ENCODE measurements at regions not wholly inside any gene's neighbourhood (a gene's known extent, or its start where the extent isn't known, plus 50 kb on each side); places are given as distances from the start of the nearest gene placed in this dataset.
"Not testable (repeated sequence)": the region's sequence is repeated elsewhere in the genome, so short reads cannot be mapped to it uniquely, and the experiment has no call there.

DNA sequence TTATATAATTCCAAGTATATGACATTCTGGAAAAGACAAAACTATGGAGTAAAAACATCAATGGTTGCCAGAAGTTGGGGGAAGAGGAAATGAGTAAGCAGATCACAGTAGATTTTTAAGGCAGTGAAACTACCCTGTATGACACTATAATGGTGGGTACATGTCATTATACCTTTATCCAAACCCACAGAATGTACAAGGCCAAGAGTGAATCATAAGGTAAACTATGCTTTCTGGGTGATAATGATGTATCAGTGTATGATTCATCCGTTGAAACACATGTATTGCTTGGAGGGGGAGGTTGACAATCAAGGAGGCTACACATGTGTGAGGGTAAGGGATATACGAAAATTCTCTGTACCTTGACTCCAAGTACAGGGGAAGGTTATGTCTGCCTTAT is 862.7 kb downstream of the PLA2G4A start:
- ATAC-seq (no peak), DNase-seq (ENCODE audit: low spot score) (no peak)

DNA sequence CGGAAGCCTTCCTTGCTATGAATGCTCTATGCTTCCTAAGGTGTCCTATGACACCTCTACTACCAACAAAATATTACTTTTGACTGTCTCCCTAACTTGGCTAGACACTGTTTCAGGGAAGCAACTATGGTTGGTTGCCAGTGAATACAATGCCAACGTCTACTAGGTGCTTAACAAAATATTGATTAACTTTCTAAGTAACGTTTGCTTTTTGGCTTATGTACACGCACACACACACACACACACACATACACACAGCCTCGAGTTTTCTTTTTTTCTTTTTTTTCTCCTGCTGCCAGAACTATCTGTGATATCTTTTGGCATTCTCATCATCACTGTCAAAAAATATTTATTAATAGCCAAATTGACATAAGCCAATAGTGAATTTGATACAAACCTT is 864.0 kb downstream of the PLA2G4A start:
- no peak for DNase-seq (ENCODE audit: low spot score)

DNA sequence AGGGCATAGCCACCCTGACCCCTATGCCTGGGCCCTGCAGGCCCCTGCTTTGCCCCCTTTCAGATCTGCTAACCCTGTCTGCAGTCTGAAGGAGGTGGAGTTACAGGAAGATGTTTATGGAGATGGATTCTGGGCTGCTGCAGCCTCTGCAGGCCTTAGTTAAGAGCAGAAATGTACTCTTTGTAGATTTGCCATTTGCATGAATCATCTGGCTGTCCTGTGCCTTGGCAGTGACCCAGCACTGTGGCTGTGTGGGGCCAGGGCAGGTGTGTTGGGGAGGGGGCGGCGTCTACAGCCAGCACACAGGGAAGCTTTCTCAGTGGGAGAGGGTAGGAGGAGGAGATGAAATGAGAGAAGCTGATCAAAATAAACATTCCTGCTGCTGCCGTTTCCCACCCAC is 867.3 kb downstream of the PLA2G4A start:
- no peak for DNase-seq (ENCODE audit: low spot score)
- no peak for ATAC-seq

More for the DNA sequence above, 864.0 kb downstream of the PLA2G4A start:
- peak; percentile 69 for ATAC-seq

DNA sequence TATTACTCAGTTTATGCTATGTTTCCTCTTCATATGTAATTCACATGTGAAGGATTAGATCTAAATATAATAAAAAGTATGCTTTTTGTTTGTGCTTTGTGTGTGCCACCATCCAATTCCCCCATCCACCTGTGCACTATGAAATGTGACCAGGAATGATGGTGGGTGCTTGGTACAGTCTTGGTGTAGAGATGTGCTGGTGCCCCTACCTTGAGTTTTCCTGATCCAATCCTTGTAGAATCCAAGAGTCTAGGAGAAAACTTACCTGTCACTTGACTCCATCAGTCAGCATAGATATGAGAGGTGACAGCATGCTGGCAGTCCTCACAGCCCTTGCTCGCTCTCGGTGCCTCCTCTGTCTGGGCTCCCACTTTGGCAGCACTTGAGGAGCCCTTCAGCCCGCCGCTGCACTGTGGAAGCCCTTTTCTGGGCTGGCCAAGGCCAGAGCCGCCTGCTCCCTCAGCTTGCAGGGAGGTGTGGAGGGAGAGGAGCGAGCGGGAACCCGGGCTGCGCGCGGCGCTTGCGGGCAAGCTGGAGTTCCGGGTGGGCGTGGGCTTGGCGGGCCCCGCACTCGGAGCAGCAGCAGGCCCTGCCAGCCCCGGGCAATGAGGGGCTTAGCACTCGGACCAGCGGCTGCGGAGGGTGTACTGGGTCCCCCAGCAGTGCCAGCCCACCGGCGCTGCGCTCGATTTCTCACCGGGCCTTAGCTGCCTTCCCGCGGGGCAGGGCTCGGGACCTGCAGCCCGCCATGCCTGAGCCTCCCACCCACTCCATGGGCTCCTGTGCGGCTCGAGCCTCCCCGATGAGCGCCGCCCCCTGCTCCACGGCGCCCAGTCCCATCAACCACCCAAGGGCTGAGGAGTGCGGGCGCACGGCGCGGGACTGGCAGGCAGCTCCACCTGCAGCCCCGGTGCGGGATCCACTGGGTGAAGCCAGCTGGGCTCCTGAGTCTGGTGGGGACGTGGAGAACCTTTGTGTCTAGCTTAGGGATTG is 874.7 kb downstream of the PLA2G4A start:
- not testable (repeated sequence) for DNase-seq (ENCODE audit: low spot score); ATAC-seq

DNA sequence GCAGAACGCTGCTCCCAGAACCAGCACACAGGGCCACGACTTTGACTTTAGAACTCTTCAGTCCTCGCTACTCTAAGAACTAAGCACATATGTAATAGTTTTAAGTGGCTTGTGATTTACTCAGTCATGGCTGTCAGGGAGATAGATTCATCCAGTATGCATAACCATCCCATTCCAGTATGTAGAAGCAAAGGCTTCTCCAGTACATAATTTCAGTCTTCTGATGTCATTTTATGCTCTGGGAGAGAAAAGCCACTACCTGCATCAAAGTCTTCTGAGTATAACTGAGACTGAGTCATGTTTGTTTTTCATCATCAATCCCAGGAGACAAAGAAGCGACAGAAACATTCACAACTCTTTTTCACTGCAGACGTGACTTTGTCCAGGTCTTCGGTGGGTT is 885.7 kb downstream of the PLA2G4A start:
- DNase-seq (ENCODE audit: low spot score) (no peak), ATAC-seq (no peak)

DNA sequence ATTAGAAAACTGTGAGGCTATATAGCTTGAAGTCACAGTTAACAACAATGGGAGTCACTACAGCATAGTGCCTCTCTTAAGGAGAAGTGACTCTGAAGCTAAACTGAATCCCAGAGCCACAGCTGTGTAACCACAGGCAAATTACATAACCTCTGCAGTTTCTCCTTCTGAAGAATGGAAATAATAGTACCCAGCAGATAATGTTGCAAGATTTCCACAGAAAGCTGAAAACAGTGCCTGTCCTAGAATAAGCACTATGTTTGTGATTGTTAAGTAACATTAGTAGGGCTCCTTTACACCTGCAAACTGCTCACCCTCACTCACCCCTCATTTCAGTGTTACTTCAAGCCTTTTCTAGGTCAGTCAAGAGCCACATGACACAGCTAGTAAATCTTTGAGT is 886.7 kb downstream of the PLA2G4A start:
- DNase-seq (ENCODE audit: low spot score): no peak
- ATAC-seq: no peak

DNA sequence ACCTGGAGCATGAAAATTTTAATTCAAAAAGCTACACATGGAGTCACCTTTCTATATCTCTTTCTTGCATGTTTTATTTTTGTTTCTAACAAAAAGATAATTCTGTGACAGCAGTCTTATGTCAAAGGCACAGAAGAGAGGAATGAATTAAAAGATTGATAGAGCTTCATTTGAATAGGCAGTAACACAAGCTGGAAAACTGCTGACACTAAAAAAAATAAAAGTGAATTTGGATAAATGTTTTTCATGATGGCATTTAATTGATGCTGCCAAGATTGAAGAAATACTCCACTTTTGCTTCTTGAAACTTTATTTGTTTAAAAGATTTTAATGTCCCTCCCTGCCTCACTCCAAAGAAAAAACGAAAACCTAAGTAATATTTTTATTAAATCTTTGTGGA is 887.4 kb downstream of the PLA2G4A start:
- no peak for ATAC-seq
- no peak for DNase-seq (ENCODE audit: low spot score)

DNA sequence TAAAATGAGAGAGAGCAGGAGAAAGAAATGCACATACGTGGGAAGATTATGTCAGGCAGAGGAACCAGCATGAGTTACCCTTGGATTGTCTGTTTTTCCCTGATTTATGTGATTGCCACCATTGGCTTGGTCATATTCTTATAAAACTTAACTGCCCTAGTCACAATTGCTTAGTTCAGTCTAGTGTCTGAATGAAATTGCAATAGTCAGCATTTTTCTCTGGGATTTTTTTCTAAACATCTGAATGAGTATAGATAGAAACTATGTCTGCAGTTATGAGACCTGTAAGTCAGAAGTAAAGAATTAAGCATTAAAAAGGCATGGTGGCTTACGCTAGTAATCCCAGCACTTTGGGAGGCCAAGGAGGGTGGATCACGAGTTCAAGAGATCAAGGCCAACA is 889.8 kb downstream of the PLA2G4A start:
- no peak for DNase-seq (ENCODE audit: low spot score)
- ATAC-seq: no peak

DNA sequence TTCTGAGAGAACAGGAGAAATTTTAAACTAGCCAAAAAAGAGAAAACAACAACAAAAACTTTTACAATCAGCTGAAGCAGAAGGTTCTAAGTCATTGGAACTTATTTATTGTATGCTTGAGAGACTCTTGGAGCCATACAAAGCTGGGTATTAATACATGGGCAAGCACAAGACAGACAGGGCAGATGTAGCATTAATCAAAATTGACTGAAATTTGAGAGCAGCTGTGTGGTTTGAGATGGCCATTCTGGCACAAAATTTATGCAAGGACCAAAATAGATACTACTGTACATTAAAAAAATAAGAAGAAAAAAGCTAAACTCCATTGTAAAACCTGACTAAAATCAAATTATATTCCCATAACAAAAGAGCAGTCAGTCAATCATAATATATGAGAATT is 892.5 kb downstream of the PLA2G4A start:
- DNase-seq (ENCODE audit: low spot score): no peak
- no peak for ATAC-seq

DNA sequence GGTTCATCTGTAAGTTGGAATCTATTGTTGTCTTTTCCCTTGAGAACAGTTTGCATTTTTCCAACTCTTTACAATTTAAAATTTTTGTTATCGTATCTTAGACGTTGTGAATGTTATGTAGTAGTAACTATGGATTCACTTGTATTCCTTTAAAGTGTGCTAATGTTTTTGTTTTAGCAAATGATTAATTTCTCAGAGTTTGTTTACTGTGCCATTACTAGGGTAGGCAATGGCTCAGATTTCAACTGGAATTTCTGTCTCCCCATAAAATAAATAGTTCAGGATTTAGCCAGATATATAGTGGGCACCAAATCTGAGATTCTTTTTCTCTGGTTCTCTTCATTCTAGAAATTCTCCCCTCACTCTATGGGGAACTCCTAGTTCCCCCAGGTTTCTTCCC is 896.5 kb downstream of the PLA2G4A start:
- ATAC-seq (no peak), DNase-seq (ENCODE audit: low spot score) (no peak)

DNA sequence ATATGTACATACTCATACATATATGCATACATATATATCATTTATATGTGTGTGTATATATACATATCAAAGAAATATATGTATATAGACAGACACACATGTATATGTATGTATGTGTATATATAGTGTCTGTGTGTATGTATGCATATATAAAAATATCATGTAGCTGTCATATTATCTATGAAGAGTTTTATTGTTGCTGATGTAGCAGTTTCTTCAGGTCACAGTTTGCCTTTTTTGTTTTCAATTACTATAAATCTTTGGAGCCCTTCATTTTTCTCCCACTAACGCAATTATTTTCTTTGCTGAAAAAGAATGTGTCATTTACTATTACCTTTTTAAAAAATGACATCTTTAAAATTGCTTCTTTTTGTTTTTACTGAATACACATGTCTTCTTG is 904.5 kb downstream of the PLA2G4A start:
- ATAC-seq: no peak

DNA sequence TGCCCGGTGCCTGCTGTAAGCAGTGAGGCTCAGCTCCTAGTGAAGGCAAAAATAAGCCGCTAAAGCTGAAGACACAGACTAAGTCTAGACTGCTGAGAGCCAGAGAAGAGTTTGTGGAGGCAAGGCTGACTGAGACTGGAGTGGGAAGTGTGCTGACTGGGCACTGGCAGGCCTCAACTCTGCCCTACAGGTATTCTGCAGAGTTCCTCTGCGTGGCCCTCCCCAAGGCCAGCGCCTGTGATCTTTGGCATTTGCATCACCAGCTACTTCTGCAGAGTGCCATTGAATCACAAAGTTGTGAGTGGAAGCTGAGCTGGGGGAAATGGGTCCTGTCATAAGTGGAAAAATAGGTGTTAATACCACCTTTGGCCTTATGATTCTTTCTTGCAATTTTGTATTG is 905.7 kb downstream of the PLA2G4A start:
- DNase-seq (ENCODE audit: low spot score) (no peak), ATAC-seq (no peak)

More for the DNA sequence above, 904.5 kb downstream of the PLA2G4A start:
- no peak for DNase-seq (ENCODE audit: low spot score)

DNA sequence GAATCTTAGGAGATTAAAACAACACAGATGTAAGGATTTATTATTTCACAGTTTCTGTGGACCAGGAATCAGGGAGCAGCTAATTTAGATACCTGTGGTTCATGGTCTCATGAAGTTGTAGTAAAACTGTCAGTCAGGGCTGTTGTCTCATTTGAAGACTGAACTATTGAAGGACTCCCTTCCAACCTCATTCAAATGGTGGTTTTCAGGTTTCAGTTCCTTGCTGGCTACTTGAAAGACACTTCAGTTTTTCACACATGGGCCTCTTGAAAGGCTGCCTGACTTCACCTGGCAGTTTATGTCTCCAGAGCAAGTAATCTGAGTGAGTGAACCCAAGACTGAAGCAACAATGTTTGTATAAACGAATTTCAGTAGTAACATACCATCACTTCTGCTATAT is 915.9 kb downstream of the PLA2G4A start:
- ATAC-seq: no peak

DNA sequence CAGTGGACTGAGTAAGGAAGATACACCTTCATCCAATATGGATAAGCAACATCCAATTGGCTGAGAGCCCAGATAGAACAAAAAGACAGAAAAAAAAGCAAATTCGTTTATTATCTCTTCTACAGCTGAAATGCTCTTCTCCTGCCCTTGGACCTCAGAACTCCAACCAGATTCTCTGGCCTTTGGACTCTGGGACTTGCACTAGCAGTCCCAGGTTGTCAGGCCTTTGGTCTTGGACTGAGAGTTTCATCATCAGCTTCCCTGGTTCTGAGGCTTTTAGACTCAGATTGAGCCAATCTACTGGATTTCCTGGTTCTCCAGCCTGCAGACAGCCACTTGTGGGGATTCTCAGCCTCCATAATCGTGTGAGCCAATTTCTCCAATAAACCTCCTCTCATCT is 926.8 kb downstream of the PLA2G4A start:
- no peak for DNase-seq (ENCODE audit: low spot score)
- peak; percentile 61 for ATAC-seq

More for the DNA sequence above, 915.9 kb downstream of the PLA2G4A start:
- DNase-seq (ENCODE audit: low spot score): no peak

DNA sequence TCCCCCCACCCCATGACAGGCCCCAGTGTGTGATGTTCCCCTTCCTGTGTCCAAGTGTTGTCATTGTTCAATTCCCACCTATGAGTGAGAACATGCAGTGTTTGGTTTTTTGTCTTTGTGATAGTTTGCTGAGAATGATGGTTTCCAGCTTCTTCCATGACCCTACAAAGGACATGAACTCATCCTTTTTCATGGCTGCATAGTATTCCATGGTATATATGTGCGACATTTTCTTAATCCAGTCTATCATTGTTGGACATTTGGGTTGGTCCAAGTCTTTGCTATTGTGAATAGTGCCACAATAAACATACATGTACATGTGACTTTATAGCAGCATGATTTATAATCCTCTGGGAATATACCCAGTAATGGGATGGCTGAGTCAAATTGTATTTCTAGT is 927.9 kb downstream of the PLA2G4A start:
- DNase-seq (ENCODE audit: low spot score); ATAC-seq: not testable (repeated sequence)

DNA sequence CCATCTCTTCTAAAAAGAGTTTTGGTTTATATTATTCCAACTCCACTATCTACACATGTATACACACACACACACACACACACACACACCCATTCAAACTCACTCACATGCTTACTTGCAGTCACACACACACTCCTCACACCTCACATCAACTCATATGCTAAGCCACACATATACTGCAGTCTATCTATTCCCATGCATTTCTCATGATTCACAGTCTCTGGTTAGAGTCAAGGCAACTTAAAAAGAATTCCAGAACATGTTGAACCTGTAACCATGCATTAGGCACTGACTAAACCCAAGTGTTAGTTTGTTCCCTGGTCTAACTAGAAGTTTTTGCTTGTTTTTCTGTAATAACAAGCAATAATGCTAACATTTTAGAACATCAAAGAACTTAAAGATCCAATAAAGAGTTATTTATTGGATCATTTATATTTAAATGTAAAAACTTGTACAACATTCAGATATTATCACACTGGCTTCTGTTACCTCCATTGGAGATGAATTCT is 931.1 kb downstream of the PLA2G4A start:
- DNase-seq (ENCODE audit: low spot score): no peak
- no peak for ATAC-seq

DNA sequence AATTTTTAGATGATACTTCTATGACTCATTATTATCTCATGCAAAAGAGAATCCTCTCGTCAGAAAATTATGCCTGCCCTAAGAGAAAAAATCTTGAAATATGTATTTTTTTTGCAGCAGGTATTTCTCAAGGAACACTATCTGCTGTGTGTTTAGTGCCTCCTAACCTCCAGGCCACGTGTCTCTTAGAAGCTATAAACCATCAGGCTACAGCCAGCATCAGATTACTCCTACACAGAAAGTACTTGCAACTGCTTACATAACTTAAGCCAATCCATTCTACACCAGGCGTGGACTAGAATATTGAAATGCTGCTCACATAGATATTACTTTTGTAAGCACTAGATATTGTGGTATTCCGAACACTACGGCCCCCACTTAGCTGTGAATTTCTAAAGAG is 933.4 kb downstream of the PLA2G4A start:
- DNase-seq (ENCODE audit: low spot score): no peak

DNA sequence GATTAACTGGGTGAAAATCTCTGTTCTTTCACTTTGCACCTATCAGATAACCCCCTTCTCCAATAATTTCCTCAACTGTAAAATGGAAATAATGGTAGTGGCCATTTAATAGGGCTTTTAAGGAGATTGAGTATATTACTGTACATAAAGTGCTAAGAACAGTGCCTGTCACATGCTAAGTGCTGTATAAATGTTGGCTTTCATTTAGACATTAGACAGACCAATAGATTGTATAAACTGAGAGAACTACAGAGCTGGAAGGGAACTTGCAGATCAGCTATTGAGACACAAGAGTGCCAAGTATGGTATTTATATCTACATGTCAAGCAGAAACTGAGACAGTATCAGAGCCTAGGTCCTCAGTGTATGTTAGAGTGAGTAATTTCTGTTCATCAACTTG is 934.7 kb downstream of the PLA2G4A start:
- no peak for ATAC-seq
- no peak for DNase-seq (ENCODE audit: low spot score)

More for the DNA sequence above, 933.4 kb downstream of the PLA2G4A start:
- no peak for ATAC-seq

DNA sequence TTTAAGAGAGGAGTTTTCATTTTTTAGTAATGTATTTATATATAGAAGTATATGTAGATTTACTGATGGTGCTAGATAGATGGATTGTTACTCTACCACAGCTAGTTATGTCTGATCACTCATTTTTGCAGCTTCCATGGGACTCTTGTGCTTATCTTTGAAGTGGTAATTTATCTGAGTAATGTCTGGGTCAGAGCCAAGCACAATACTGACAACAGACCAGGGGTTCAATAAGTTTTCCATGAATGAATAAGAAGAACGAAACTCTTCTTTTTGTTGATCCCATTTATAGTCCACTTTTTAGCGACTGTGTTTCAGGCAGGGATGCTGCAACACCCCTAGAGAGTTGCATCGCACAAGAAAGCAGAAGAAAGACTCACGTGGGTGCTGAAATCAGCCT is 935.2 kb downstream of the PLA2G4A start:
- ATAC-seq: no peak
- no peak for DNase-seq (ENCODE audit: low spot score)

DNA sequence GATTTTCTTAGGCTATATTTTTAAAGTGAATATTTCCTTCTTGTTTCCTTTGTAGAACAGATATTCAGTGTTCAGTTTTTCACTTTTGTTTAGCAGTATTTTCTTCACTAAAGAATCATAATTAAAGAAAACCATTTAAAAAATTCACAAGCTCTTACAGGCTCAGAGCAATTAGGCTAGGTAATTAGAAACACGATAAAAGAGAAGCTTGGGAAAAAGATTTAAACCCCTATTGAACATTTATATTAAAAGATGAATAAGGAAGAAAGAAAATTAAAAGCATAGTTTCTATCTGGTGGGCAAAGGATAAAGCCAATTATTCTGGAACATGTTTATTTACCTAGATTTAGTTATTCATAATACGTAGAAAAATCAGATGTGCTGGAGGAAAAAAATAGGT is 942.6 kb downstream of the PLA2G4A start:
- ATAC-seq (no peak), DNase-seq (ENCODE audit: low spot score) (no peak)

DNA sequence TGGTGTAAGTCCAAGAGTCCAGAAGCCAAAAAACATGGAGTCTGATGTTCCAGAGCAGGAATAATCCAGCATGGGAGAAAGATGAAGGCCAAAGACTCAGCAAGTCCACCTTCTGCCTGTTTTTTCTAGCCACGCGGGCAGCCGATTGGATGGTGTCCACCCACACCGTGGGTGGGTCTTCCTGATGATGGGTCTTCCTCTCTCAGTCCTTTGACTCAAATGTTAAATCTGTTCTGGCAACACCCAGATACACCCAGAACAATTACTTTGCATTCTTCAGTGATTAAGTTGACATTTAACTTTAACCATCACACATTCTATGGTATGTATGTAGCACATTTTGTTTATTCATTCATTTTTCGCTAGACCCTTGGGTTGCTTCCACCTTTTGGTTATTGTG is 944.4 kb downstream of the PLA2G4A start:
- DNase-seq (ENCODE audit: low spot score): no peak
- no peak for ATAC-seq

DNA sequence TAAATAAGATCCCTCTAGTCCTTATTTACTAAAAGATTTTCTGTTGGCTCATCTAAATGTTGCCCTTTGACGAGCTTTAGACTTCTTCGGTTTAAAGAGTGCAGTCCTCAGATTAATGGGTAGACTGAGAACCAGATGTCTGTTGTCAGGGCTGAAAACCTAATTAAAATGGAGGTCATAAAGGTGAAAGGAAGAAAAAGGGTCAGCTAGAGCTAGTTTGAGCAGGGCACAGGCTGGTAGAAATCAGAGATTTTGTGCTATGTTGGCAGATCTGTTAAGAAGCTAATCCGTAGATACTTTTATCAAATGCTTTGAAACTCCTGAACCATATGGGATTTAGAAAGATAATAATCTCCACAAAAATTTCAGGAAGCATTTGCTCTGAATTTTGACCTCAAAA is 959.0 kb downstream of the PLA2G4A start:
- ATAC-seq (no peak), DNase-seq (ENCODE audit: low spot score) (no peak)

Data from left lobe of liver (tissue), 2 donors.